ENCODE measurements at regions not wholly inside any gene's neighbourhood (a gene's known extent, or its start where the extent isn't known, plus 50 kb on each side); places are given as distances from the start of the nearest gene placed in this dataset.
"Not testable (repeated sequence)": the region's sequence is repeated elsewhere in the genome, so short reads cannot be mapped to it uniquely, and the experiment has no call there.

GRCh38 chr17:47066841-47067682 lies 88.0 kb upstream of the RPRML start:
- peak; percentile 95 for DNase-seq (ENCODE audit: low spot score)
- TF ChIP-seq CTCF (IDR thresholded peaks at IDR 0.05; ENCODE audit: borderline replicate concordance, control extremely low read depth, extremely low read depth, insufficient read depth, missing control alignments): no peak
- in situ Hi-C loops (cut with MboI; ENCODE audit: low sequenced_read_pairs, unreplicated experiment): no loop called here

DNA sequence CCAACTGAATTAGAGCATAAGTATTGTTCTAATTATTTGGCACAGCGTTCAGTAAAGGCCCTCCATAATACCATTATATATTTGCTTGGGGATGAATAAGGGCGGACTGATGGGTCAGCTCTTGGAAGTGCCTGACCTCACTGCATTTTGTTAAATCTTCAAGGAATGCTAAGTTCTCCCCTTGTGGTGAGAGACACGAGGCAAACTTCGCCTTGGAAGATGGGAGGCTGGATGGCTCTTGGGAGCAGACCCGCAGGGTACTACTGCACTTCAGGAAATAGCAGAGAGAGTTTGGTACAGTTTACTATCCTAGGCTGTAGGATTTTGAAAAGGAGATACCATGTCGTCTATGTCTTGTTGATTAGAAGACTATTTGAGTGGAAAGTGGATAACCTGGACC lies 87.0 kb upstream of the RPRML start:
- in situ Hi-C loops (cut with MboI; ENCODE audit: low sequenced_read_pairs, unreplicated experiment): no loop called here
- DNase-seq (ENCODE audit: low spot score): no peak
- no peak for TF ChIP-seq CTCF (IDR thresholded peaks at IDR 0.05; ENCODE audit: borderline replicate concordance, control extremely low read depth, extremely low read depth, insufficient read depth, missing control alignments)

DNA sequence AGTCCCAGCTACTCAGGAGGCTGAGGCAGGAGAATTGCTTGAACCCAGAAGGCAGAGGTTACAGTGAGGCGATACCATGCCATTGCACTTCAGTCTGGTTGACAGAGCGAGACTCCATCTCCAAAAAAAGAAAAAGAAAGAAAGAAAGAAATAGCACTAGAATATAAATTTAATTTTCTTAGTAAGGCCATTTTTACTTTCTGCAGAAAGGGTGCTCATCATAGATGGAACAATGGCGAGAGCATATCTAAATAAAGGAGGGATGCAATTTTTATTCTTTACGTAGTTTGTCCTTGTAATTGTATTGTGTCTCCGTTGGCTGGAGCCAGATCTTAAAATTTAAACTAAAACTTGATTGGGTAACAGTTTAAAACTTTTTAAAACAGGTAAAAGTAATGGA lies 85.6 kb upstream of the RPRML start:
- in situ Hi-C loops (cut with MboI; ENCODE audit: low sequenced_read_pairs, unreplicated experiment): no loop called here
- TF ChIP-seq CTCF (IDR thresholded peaks at IDR 0.05; ENCODE audit: borderline replicate concordance, control extremely low read depth, extremely low read depth, insufficient read depth, missing control alignments): no peak
- DNase-seq (ENCODE audit: low spot score): no peak

DNA sequence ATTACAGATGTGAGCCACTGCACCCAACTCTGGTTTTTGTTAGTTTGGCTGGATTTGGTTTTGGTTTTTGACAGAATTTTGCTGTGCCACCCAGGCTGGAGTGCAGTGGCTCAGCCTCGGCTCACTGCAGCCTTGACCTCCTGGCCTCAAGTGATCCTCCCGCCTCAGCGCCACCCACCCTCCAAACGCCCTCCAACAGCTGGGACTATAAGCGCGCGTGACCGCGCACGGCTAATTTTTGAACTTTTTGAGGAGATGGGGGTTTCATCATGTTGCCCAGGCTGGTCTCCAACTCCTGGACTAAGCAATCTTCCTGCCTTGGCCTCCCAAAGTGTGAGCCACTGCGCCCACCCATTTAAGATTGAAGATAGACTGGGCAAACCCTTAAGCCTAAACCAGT lies 84.4 kb upstream of the RPRML start:
- in situ Hi-C loops (cut with MboI; ENCODE audit: low sequenced_read_pairs, unreplicated experiment): no loop called here

GRCh38 chr17:47062851-47063250 lies 83.8 kb upstream of the RPRML start:
- DNase-seq (ENCODE audit: low spot score); in situ Hi-C loops (cut with MboI; ENCODE audit: low sequenced_read_pairs, unreplicated experiment): not testable (repeated sequence)

More for the DNA sequence above, 84.4 kb upstream of the RPRML start:
- DNase-seq (ENCODE audit: low spot score): no peak
- no peak for TF ChIP-seq CTCF (IDR thresholded peaks at IDR 0.05; ENCODE audit: borderline replicate concordance, control extremely low read depth, extremely low read depth, insufficient read depth, missing control alignments)

GRCh38 chr17:47060005-47060404 lies 81.0 kb upstream of the RPRML start:
- DNase-seq (ENCODE audit: low spot score); in situ Hi-C loops (cut with MboI; ENCODE audit: low sequenced_read_pairs, unreplicated experiment): not testable (repeated sequence)

DNA sequence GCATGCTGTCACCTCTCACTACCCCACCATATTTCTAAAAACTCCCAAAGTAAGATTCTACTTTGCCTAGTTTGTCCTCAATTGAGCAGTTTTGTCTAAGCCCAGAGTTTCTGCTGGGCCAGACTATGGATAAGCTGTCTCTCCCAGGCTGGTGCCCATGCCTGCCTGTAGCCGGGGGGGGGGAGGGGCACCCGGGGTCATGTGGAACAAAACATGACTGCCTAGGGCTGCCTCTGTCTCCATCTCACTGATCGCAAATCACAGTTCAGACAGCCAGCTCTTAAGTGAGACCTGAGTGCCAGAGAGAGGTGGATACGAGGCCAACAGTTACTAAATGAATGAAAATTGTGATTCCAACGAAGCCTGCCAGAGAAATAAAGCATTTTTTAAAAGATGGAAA lies 78.8 kb upstream of the RPRML start:
- TF ChIP-seq CTCF (IDR thresholded peaks at IDR 0.05; ENCODE audit: borderline replicate concordance, control extremely low read depth, extremely low read depth, insufficient read depth, missing control alignments): no peak
- no peak for DNase-seq (ENCODE audit: low spot score)
- in situ Hi-C loops (cut with MboI; ENCODE audit: low sequenced_read_pairs, unreplicated experiment): no loop called here

DNA sequence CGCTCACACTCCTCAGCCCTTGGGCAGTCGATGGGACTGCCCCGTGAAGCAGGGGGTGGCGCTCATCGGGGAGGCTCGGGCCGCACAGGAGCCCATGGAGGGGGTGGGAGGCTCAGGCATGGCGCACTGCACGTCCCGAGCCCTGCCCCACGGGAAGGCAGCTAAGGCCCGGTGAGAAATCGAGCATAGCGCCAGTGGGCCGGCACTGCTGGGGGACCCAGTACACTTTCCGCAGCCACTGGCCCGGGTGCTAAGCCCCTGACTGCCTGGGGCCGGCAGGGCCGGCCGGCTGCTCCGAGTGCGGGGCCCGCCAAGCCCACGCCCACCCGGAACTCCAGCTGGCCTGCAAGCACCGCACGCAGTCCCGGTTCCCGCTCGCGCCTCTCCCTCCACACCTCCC lies 78.2 kb upstream of the RPRML start:
- DNase-seq (ENCODE audit: low spot score); in situ Hi-C loops (cut with MboI; ENCODE audit: low sequenced_read_pairs, unreplicated experiment): not testable (repeated sequence)

GRCh38 chr17:47056687-47057086 lies 77.6 kb upstream of the RPRML start:
- in situ Hi-C loops (cut with MboI; ENCODE audit: low sequenced_read_pairs, unreplicated experiment); DNase-seq (ENCODE audit: low spot score): not testable (repeated sequence)
